CD14-positive monocyte (primary cell): ENCODE measurements at regions not wholly inside any gene's neighbourhood (a gene's known extent, or its start where the extent isn't known, plus 50 kb on each side); places are given as distances from the start of the nearest gene placed in this dataset.

Experiments used
- DNase-seq, 3 donors: peaks; one replicate each; pipeline ENCODE4 v3.0.0-alpha.2; 2011 to 2022
- H2AFZ ChIP-seq: 2 replicates; pipeline ENCODE4 v1.6.0; 2012; ENCODE audit warnings: mild to moderate bottlenecking, low read depth, low read length, inconsistent platforms; ENCODE audit not compliant: insufficient read depth, poor library complexity, severe bottlenecking
- H3K27ac ChIP-seq, 2 donors: 1 replicate in 1 of 2; 2 replicates in 1 of 2; pipeline ENCODE4 v1.5.1; 2012 to 2013; ENCODE audit warnings: low read length in 2 of 2, control low read depth in 1 of 2, inconsistent platforms in 1 of 2, low read depth in 1 of 2, mild to moderate bottlenecking in 1 of 2
- H3K27me3 ChIP-seq, 2 donors: one replicate each; pipeline versions ENCODE4 v1.6.0 to v1.6.1; 2011 to 2013; ENCODE audit warnings: low read length in 2 of 2; ENCODE audit not compliant: control insufficient read depth in 2 of 2, insufficient read depth in 2 of 2
- H3K36me3 ChIP-seq, 2 donors: replicated peaks in 1 of 2; 1 replicate in 1 of 2; 2 replicates in 1 of 2; pipeline versions ENCODE4 v1.5.1 to v1.6.1; 2012 to 2013; ENCODE audit warnings: low read length in 2 of 2, control low read depth in 1 of 2, inconsistent platforms in 1 of 2, mild to moderate bottlenecking in 1 of 2; ENCODE audit not compliant: insufficient read depth in 2 of 2, control insufficient read depth in 1 of 2
- H3K4me1 ChIP-seq, 2 donors: 1 replicate in 1 of 2; 2 replicates in 1 of 2; pipeline versions ENCODE4 v1.5.1 to v1.6.1; 2012 to 2013; ENCODE audit warnings: low read length in 2 of 2, control low read depth in 1 of 2, inconsistent platforms in 1 of 2, mild to moderate bottlenecking in 1 of 2, moderate library complexity in 1 of 2; ENCODE audit not compliant: insufficient read depth in 2 of 2, control insufficient read depth in 1 of 2
- H3K4me2 ChIP-seq: replicated peaks from 2 replicates; pipeline ENCODE3; 2012; ENCODE audit warnings: low read length, moderate library complexity, mild to moderate bottlenecking; ENCODE audit not compliant: poor library complexity, severe bottlenecking; ENCODE audit errors: extremely low read depth
- H3K4me3 ChIP-seq, 3 experiments: fragments of 200-600 bp in 1 of 3; sonication (generic) in 1 of 3; replicated peaks in 1 of 3; 1 replicate in 2 of 3; 2 replicates in 1 of 3; pipeline ENCODE4 v1.5.1; 2011 to 2013; ENCODE audit warnings: low read length in 3 of 3, mild to moderate bottlenecking in 3 of 3, control low read depth in 2 of 3, low read depth in 2 of 3, inconsistent platforms in 1 of 3, moderate library complexity in 1 of 3
- H3K79me2 ChIP-seq: 2 replicates; pipeline ENCODE4 v1.6.0; 2012; ENCODE audit warnings: mild to moderate bottlenecking, control low read depth, inconsistent platforms, low read length, moderate library complexity; ENCODE audit not compliant: insufficient read depth
- H3K9ac ChIP-seq: 2 replicates; pipeline ENCODE4 v1.6.0; 2017; ENCODE audit warnings: low read length, mild to moderate bottlenecking; ENCODE audit not compliant: insufficient read depth, poor library complexity, severe bottlenecking
- H3K9me3 ChIP-seq, 2 donors: replicated peaks in 1 of 2; 1 replicate in 1 of 2; 2 replicates in 1 of 2; pipeline versions ENCODE4 v1.5.1 to v1.6.1; 2012 to 2013; ENCODE audit warnings: low read length in 2 of 2, control low read depth in 1 of 2; ENCODE audit not compliant: control insufficient read depth in 1 of 2, insufficient read depth in 1 of 2
- H4K20me1 ChIP-seq: 2 replicates; pipeline ENCODE4 v1.6.0; 2012; ENCODE audit warnings: mild to moderate bottlenecking, low read length, control low read depth, moderate library complexity; ENCODE audit not compliant: insufficient read depth
- H3K27ac Mint-ChIP-seq, 7 donors: one replicate each; pipeline ENCODE4 v1.8.0; 2020; ENCODE audit warnings: mild to moderate bottlenecking in 7 of 7, mixed read lengths in 7 of 7, moderate library complexity in 6 of 7, inconsistent platforms in 2 of 7
- H3K27me3 Mint-ChIP-seq, 3 donors: one replicate each; pipeline ENCODE4 v1.8.0; 2021 to 2022; ENCODE audit warnings: low read depth in 3 of 3, mild to moderate bottlenecking in 3 of 3, mixed read lengths in 3 of 3, moderate library complexity in 3 of 3, inconsistent platforms in 1 of 3
- H3K36me3 Mint-ChIP-seq, 2 donors: one replicate each; pipeline ENCODE4 v1.8.0; 2020; ENCODE audit warnings: mixed read lengths in 2 of 2, inconsistent platforms in 1 of 2, mild to moderate bottlenecking in 1 of 2
- H3K4me1 Mint-ChIP-seq: one replicate; pipeline ENCODE4 v1.8.0; 2020; ENCODE audit warnings: mild to moderate bottlenecking, mixed read lengths
- H3K4me3 Mint-ChIP-seq, 2 donors: one replicate each; pipeline ENCODE4 v1.8.0; 2020; ENCODE audit warnings: mild to moderate bottlenecking in 2 of 2, mixed read lengths in 2 of 2, moderate library complexity in 1 of 2
- H3K9me3 Mint-ChIP-seq, 7 donors: one replicate each; pipeline ENCODE4 v1.8.0; 2020 to 2022; ENCODE audit warnings: mixed read lengths in 7 of 7, mild to moderate bottlenecking in 6 of 7, moderate library complexity in 6 of 7, inconsistent platforms in 2 of 7
- WGBS: methylation state at CpG from one replicate; pipeline ENCODE4 v1.1.5; 2013; ENCODE audit warnings: missing lambda C conversion rate; ENCODE audit not compliant: insufficient coverage; 5-methylcytosine and 5-hydroxymethylcytosine counted together
- intact Hi-C, 2 donors: fragments of 100-400 bp; cut with micrococcal nuclease; formaldehyde crosslinking; loops; one replicate each; pipeline versions ENCODE4 v1.15.0 to v1.15.1; 2023
- TF ChIP-seq, protein P1 (sequence below): fragments of 200-600 bp; IDR thresholded peaks from one replicate; pipeline ENCODE4 v1.8.0; 2022; ENCODE audit warnings: antibody characterized with exemption, mild to moderate bottlenecking

DNA sequence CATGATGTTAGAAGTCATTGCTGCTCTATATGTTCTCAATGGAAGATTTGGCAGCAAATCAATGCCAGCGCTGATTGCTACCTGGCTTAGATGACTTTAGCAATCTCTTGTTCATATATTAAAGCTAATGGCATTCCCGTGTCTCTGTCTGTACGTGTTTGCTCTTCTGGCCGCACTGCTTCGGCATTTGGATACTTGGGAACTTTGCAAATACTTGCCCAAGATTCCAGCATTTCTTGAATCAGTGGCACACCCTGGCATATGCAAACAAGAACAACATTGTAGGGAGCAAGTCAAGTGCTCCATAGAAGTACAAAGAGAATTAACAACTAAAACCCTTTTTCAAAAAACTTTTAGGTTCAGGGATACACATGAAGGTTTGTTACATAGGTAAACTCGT lies 128.9 kb upstream of the TMEM164 start:
- no peaks in the 10 kb centered on the region for H3K79me2 ChIP-seq
- no CpG with 5 or more reads among the region's 6 CpGs for WGBS
- intact Hi-C loops, result no loop called here
- no peak overlapping the region for H3K9ac ChIP-seq
- H3K4me3 Mint-ChIP-seq, result no peak overlapping the region
- TF ChIP-seq, protein P1, sequence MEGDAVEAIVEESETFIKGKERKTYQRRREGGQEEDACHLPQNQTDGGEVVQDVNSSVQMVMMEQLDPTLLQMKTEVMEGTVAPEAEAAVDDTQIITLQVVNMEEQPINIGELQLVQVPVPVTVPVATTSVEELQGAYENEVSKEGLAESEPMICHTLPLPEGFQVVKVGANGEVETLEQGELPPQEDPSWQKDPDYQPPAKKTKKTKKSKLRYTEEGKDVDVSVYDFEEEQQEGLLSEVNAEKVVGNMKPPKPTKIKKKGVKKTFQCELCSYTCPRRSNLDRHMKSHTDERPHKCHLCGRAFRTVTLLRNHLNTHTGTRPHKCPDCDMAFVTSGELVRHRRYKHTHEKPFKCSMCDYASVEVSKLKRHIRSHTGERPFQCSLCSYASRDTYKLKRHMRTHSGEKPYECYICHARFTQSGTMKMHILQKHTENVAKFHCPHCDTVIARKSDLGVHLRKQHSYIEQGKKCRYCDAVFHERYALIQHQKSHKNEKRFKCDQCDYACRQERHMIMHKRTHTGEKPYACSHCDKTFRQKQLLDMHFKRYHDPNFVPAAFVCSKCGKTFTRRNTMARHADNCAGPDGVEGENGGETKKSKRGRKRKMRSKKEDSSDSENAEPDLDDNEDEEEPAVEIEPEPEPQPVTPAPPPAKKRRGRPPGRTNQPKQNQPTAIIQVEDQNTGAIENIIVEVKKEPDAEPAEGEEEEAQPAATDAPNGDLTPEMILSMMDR, result no peak
- H3K36me3 Mint-ChIP-seq, result no peaks in the 10 kb centered on the region
- H3K36me3 ChIP-seq, result no peaks in the 10 kb centered on the region
- no peaks in the 10 kb centered on the region for H3K9me3 ChIP-seq
- no peaks in the 10 kb centered on the region for H4K20me1 ChIP-seq
- peaks cover 42% of the 10 kb centered on the region for H3K4me1 Mint-ChIP-seq
- no peak overlapping the region for H3K4me3 ChIP-seq
- DNase-seq, result no peak
- H3K27me3 Mint-ChIP-seq, result peaks cover 0 to 11% (median 0%) of the 10 kb centered on the region in 3 donors
- peaks cover 0 to 5% (median 0%) of the 10 kb centered on the region in 7 donors for H3K9me3 Mint-ChIP-seq
- peaks cover 37 to 45% of the 10 kb centered on the region in 2 donors for H3K4me1 ChIP-seq
- H3K27ac Mint-ChIP-seq, result peak overlapping the region in 2 of 7 donors; percentile 17 to 53
- H3K27ac ChIP-seq, result peak overlapping the region in 1 of 2 donors; percentile 6
- H2AFZ ChIP-seq, result no peak overlapping the region
- no peak overlapping the region for H3K4me2 ChIP-seq
- peaks cover 0 to 2% of the 10 kb centered on the region in 2 donors for H3K27me3 ChIP-seq

- H3K4me1 Mint-ChIP-seq, result peaks cover 46% of the 10 kb centered on the region
- no peaks in the 10 kb centered on the region for H3K9me3 ChIP-seq
- H3K9me3 Mint-ChIP-seq, result peaks cover 0 to 5% (median 0%) of the 10 kb centered on the region in 7 donors
- TF ChIP-seq, protein P1, result no peak
- H3K4me3 ChIP-seq, result no peak overlapping the region
- H3K36me3 Mint-ChIP-seq, result no peaks in the 10 kb centered on the region
- intact Hi-C loops, result no loop called here
- peaks cover 41 to 50% of the 10 kb centered on the region in 2 donors for H3K4me1 ChIP-seq
- no peak overlapping the region for H3K4me3 Mint-ChIP-seq
- no peaks in the 10 kb centered on the region for H4K20me1 ChIP-seq
- no peaks in the 10 kb centered on the region for H3K36me3 ChIP-seq
- WGBS, result no CpG with 5 or more reads among the region's 2 CpGs
- no peak overlapping the region for H3K4me2 ChIP-seq
- no peak overlapping the region for H3K9ac ChIP-seq
- H2AFZ ChIP-seq, result no peak overlapping the region
- peaks cover 0 to 2% of the 10 kb centered on the region in 2 donors for H3K27me3 ChIP-seq
- H3K27me3 Mint-ChIP-seq, result peaks cover 0 to 11% (median 0%) of the 10 kb centered on the region in 3 donors
- no peaks in the 10 kb centered on the region for H3K79me2 ChIP-seq
- no peak for DNase-seq
- no peak overlapping the region for H3K27ac ChIP-seq
- peak overlapping the region in 2 of 7 donors; percentile 30 to 73 for H3K27ac Mint-ChIP-seq
Observed at GRCh38 chrX:109874548-109874947, 128.4 kb upstream of the TMEM164 start.
